SK-N-SH treated with all-trans-retinoic acid at 6 μM for 48 hours (cell line): ENCODE measurements at regions not wholly inside any gene's neighbourhood (a gene's known extent, or its start where the extent isn't known, plus 50 kb on each side); places are given as distances from the start of the nearest gene placed in this dataset.

Experiments
- ATAC-seq: fragments of 200-7000 bp; cut with Tn5 transposase; 3 replicates; pipeline ENCODE4 v1.9.1; 2020; ENCODE audit warnings: mild to moderate bottlenecking, moderate library complexity
- ARNTL ChIP-seq: fragments of 450-650 bp; formaldehyde crosslinking; IDR thresholded peaks from 2 replicates; pipeline ENCODE4 v1.5.0; 2020; ENCODE audit warnings: low read depth, mild to moderate bottlenecking, moderate library complexity, borderline replicate concordance
- BACH2 ChIP-seq: fragments of 250-450 bp; sonication (Bioruptor Pico); IDR thresholded peaks from 2 replicates; pipeline ENCODE4 v1.9.0; 2021; ENCODE audit warnings: mild to moderate bottlenecking, borderline replicate concordance
- CREB5 ChIP-seq: fragments of 250-450 bp; sonication (Bioruptor Pico); IDR thresholded peaks from 2 replicates; pipeline ENCODE4 v1.5.1; 2020; ENCODE audit warnings: low read depth, mild to moderate bottlenecking, moderate library complexity
- GLIS3 ChIP-seq: fragments of 250-450 bp; sonication (Bioruptor Pico); IDR thresholded peaks from 2 replicates; pipeline ENCODE4 v1.5.0; 2020; ENCODE audit warnings: mild to moderate bottlenecking, moderate library complexity
- PATZ1 ChIP-seq: fragments of 250-450 bp; sonication (Bioruptor Pico); IDR thresholded peaks from 2 replicates; pipeline ENCODE4 v1.8.0; 2020; ENCODE audit warnings: mild to moderate bottlenecking, moderate library complexity, borderline replicate concordance
- PPARA ChIP-seq: fragments of 250-450 bp; sonication (Bioruptor Pico); IDR thresholded peaks from 2 replicates; pipeline ENCODE4 v1.5.0; 2020; ENCODE audit warnings: mild to moderate bottlenecking, borderline replicate concordance
- RARB ChIP-seq: fragments of 250-450 bp; sonication (Bioruptor Pico); IDR thresholded peaks from 2 replicates; pipeline ENCODE4 v1.8.0; 2021; ENCODE audit warnings: mild to moderate bottlenecking, moderate library complexity
- SNAI2 ChIP-seq: fragments of 250-450 bp; sonication (Bioruptor Pico); IDR thresholded peaks from 2 replicates; pipeline ENCODE4 v1.5.0; 2020; ENCODE audit warnings: mild to moderate bottlenecking, moderate library complexity
- TCF4 ChIP-seq: fragments of 250-450 bp; sonication (Bioruptor Pico); IDR thresholded peaks from 2 replicates; pipeline ENCODE4 v1.8.0; 2021; ENCODE audit warnings: mild to moderate bottlenecking, moderate library complexity, borderline replicate concordance
- TOX ChIP-seq: fragments of 250-450 bp; sonication (Bioruptor Pico); IDR thresholded peaks from 2 replicates; pipeline ENCODE4 v1.8.0; 2021; ENCODE audit warnings: mild to moderate bottlenecking, moderate library complexity, borderline replicate concordance
- TSHZ2 ChIP-seq: fragments of 250-450 bp; sonication (Bioruptor Pico); IDR thresholded peaks from 2 replicates; pipeline ENCODE4 v1.5.0; 2020; ENCODE audit warnings: mild to moderate bottlenecking, moderate library complexity
- ZC3H10 ChIP-seq: fragments of 250-450 bp; sonication (Bioruptor Pico); IDR thresholded peaks from 2 replicates; pipeline ENCODE4 v1.5.1; 2021; ENCODE audit warnings: mild to moderate bottlenecking, moderate library complexity
- ZFP3 ChIP-seq: fragments of 250-450 bp; sonication (Bioruptor Pico); IDR thresholded peaks from 2 replicates; pipeline ENCODE4 v1.5.0; 2020; ENCODE audit warnings: mild to moderate bottlenecking, moderate library complexity
- ZFP30 ChIP-seq: fragments of 450-650 bp; formaldehyde crosslinking; IDR thresholded peaks from 2 replicates; pipeline ENCODE4 v1.5.0; 2022; ENCODE audit warnings: mild to moderate bottlenecking, moderate library complexity
- ZNF70 ChIP-seq: fragments of 450-650 bp; formaldehyde crosslinking; IDR thresholded peaks from 2 replicates; pipeline ENCODE4 v1.5.0; 2020; ENCODE audit warnings: mild to moderate bottlenecking, moderate library complexity
- ZNF8 ChIP-seq: fragments of 450-650 bp; formaldehyde crosslinking; IDR thresholded peaks from 2 replicates; pipeline ENCODE4 v1.5.0; 2020; ENCODE audit warnings: mild to moderate bottlenecking, moderate library complexity
- TF ChIP-seq, protein P1 (sequence below): fragments of 250-450 bp; sonication (Bioruptor Pico); IDR thresholded peaks from 2 replicates; pipeline ENCODE4 v1.5.1; 2021; ENCODE audit warnings: mild to moderate bottlenecking, moderate library complexity

GRCh38 chr2:23235292-23235691 lies 149.7 kb upstream of the KLHL29 start:
- TF ChIP-seq SNAI2 (CRISPR knock-in tag) (no peak), PPARA (no peak), RARB (CRISPR knock-in tag) (no peak), ZC3H10 (no peak), ZNF8 (no peak), TOX (CRISPR knock-in tag) (no peak), BACH2 (CRISPR knock-in tag) (no peak)
- TF ChIP-seq, all 23 proteins: peak for 0
- ATAC-seq: no peak; the same call in 2 of the 3 replicates

- no peak for ATAC-seq
Observed at GRCh38 chr2:23235736-23236135, 149.2 kb upstream of the KLHL29 start.

DNA sequence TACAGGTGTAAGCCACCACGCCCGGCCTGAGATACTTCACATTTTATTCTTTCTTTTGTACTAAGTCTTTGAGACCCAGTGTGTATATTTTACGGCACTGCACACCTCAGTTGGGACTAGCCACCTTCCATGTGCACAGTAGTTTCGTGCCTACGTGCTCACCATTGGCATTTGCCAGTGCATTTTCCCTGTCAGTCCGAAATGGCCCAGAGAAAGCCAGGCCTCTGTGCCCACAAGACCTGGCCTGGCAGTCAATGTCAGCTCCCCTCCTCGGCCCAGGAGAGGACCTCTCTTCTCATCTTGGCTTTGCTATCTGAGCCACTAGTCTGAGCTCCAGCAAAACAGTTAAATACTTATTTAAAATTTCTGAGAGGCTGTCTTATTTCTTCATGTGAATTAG lies 147.8 kb upstream of the KLHL29 start:
- no peak for ATAC-seq
- TF ChIP-seq ZFP3 (CRISPR knock-in tag): no peak
- no peak for TF ChIP-seq GLIS3 (CRISPR knock-in tag)
- no peak for TF ChIP-seq ZC3H10
- no peak for TF ChIP-seq CREB5 (CRISPR knock-in tag)
- no peak for TF ChIP-seq RARB (CRISPR knock-in tag)
- TF ChIP-seq ZNF8: no peak
- no peak for TF ChIP-seq PPARA
- TF ChIP-seq PATZ1 (CRISPR knock-in tag): no peak
- TF ChIP-seq ZNF70 (CRISPR knock-in tag): no peak
- no peak for TF ChIP-seq SNAI2 (CRISPR knock-in tag)
- TF ChIP-seq, protein P1, sequence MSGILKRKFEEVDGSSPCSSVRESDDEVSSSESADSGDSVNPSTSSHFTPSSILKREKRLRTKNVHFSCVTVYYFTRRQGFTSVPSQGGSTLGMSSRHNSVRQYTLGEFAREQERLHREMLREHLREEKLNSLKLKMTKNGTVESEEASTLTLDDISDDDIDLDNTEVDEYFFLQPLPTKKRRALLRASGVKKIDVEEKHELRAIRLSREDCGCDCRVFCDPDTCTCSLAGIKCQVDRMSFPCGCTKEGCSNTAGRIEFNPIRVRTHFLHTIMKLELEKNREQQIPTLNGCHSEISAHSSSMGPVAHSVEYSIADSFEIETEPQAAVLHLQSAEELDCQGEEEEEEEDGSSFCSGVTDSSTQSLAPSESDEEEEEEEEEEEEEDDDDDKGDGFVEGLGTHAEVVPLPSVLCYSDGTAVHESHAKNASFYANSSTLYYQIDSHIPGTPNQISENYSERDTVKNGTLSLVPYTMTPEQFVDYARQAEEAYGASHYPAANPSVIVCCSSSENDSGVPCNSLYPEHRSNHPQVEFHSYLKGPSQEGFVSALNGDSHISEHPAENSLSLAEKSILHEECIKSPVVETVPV (CRISPR knock-in tag): no peak
- no peak for TF ChIP-seq TSHZ2 (CRISPR knock-in tag)
- no peak for TF ChIP-seq ZFP30 (CRISPR knock-in tag)

More at GRCh38 chr2:23235736-23236135, 149.2 kb upstream of the KLHL29 start:
- TF ChIP-seq TOX (CRISPR knock-in tag): no peak
- TF ChIP-seq ZC3H10: no peak
- no peak for TF ChIP-seq BACH2 (CRISPR knock-in tag)
- no peak for TF ChIP-seq TSHZ2 (CRISPR knock-in tag)
- no peak for TF ChIP-seq TCF4 (CRISPR knock-in tag)

DNA sequence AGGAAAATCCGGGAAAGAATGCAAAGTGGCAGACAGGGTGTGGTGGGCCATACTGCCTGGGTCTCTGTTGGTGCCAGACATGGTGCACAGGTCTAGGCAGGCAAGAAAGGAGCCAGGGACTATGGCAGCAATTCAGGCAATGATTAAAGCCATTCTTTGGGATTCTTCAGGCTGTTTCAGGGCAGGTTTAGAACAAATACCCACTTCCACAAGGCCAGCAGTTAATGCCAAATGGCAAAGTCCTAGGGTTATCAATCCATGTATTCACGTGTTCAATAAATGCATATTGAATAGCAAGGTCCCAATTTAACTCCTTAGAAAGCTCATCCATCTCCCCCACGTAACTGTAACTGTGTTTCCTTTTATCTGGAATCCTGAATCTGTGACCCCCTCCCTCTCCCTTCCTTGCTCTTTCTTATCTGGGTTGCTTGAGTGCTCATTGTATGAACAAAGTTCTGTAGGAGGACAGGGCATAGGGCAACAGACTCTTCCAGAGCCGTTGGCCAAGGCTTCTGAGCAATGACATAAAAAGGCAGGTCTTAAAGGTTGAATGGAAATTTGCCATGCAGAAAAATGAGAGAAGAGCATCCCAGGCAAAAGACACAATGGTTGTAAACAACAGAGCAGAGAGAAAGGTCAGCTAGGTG lies 146.8 kb upstream of the KLHL29 start:
- no peak for ATAC-seq
- no peak for TF ChIP-seq TOX (CRISPR knock-in tag)
- TF ChIP-seq GLIS3 (CRISPR knock-in tag): no peak
- no peak for TF ChIP-seq TCF4 (CRISPR knock-in tag)
- TF ChIP-seq ARNTL (CRISPR knock-in tag): no peak
- no peak for TF ChIP-seq TSHZ2 (CRISPR knock-in tag)
- TF ChIP-seq, protein P1 (CRISPR knock-in tag): no peak
- no peak for TF ChIP-seq CREB5 (CRISPR knock-in tag)
- TF ChIP-seq ZC3H10: no peak
- TF ChIP-seq ZFP30 (CRISPR knock-in tag): no peak
